GM19239 (cell line): ENCODE measurements at regions not wholly inside any gene's neighbourhood (a gene's known extent, or its start where the extent isn't known, plus 50 kb on each side); places are given as distances from the start of the nearest gene placed in this dataset.

Experiments
- DNase-seq: peaks from one replicate; pipeline ENCODE4 v3.0.0; 2011; ENCODE audit warnings: low spot score; ENCODE audit not compliant: insufficient read length
- FAIRE-seq: peaks from 2 replicates; lab custom pipeline; 2011; peaks lifted over from hg19 to GRCh38; lab: Jason Lieb, UNC

DNA sequence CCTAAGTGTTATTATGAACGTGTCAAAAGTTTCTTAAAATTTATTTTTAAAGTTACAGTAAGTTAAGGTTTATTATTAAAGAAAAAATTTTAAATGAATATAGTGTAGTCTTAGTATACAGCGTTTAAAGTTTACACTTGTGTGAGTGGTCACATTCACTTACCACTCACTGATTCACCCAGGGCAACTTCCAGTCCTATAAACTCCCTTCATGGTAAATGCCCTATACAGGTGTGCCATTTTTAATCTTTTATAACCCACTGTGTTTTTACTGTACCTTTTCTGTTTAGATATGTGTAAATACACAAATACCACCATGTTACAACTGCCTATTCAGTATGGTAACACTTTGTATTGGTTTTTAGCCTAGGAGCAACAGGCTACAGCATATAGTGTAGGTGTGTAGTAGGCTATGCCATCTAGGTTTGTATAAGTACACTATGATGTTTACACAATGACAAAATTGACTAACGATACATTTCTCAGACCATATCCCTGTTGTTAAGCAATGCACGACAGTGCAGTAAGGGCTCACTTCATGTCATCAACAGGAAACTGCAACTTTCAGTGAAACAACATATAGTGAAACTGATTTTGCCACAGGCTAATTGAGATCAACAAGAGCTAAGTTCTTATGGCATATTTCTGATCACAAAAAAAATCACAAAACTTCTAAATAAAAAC is 112.0 kb upstream of the TMCC3 start:
- FAIRE-seq (peak; percentile 97), DNase-seq (no peak)

DNA sequence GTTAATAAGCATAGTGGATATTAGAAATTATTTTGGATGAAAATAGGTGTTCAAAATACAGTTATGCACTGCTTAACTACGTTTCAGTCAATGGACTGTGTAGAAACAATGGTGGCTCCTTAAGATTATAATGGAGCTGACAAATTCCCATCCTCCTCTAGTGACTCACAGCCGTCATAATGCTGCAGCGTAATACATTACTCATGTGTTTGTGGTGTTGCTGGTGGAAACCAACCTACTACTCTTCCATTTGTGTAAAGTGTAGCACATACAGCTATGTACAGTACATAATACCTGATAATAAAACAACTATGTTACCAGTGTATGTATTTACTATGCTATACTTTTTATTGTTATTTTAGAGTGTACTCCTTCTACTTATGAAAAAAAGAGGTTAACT is 111.2 kb upstream of the TMCC3 start:
- FAIRE-seq (no peak), DNase-seq (no peak)

- no peak for FAIRE-seq
- DNase-seq = no peak
Measured at GRCh38 chr12:94760786-94761185, 110.4 kb upstream of the TMCC3 start.

- no peak for FAIRE-seq
- DNase-seq = no peak
Measured at GRCh38 chr12:94756789-94757188, 106.4 kb upstream of the TMCC3 start.

DNA sequence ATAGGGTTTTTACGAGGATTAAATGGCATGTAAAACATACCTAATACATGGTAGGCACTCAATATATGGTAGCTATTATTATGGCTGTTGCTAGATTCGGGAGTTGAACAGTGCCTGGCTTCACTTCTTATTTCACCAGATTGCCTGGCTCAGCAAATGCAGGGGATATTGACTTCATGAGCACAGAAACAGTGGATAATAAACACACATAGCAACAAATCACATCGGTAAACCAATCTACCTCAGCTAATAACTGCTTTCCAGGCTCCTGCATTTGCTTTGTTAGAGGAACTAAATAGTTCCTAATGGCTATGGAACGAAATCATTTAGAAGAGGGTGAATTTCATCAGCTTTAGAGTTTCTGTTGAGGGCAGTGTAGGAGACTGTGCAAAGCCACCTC is 105.2 kb upstream of the TMCC3 start:
- no peak for FAIRE-seq
- DNase-seq = no peak

- FAIRE-seq (no peak), DNase-seq (no peak)
Measured at GRCh38 chr12:94754653-94755052, 104.3 kb upstream of the TMCC3 start.

DNA sequence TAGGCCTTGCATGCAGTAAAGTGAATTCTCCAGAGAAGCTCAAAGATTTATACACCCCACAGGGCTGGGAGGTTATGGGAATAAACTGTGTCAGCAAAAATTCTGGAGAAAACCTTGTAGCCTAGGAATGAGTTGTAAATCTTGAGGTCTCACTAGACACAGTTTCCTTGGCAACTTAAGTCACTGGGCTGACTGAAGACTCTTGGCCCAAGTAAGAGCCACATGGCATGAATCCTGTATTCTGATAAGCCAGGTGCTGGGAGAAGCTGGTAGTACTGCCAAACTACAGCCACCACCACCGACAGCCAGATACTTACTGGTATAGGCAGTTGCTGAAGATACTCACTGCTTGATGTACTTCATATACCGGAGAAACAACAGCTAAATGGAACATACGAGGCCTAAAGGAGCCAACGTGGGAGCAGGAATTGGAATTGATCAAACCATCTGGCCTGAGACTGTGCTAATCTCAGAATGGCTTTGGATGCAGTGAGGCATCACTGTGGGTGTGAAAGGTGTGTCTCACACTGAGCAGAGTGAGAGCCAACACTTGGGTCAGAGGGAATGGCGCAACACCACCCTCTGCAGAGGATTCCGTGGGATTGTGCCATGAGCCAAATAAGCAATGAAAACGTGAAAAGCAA is 102.8 kb upstream of the TMCC3 start:
- no peak for DNase-seq

DNA sequence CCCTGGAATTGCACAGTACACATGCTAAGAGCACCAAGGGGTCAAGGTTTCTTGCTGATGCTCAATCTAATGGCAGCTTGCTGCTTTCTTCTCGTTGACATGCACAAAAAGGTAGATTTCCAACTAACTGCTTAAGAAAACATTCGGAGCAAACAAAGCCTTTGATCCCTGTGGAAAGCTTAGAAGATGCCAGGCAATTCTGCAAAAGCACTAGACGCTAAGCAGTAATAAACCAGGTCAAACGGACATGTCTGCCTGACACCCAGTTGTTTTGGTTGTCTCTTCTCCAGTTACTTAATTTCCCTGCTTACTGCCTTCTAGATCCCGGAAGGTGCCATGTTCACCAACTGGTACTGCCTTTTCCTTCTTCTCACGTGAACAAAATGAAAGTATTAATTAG is 100.5 kb upstream of the TMCC3 start:
- no peak for DNase-seq
- no peak for FAIRE-seq

More for the DNA sequence above, 102.8 kb upstream of the TMCC3 start:
- FAIRE-seq = no peak

- DNase-seq (no peak), FAIRE-seq (no peak)
Measured at GRCh38 chr12:94749890-94750289, 99.5 kb upstream of the TMCC3 start.

GRCh38 chr12:94749455-94749854 is 99.1 kb upstream of the TMCC3 start:
- no peak for FAIRE-seq

GRCh38 chr12:94748726-94749421 is 98.5 kb upstream of the TMCC3 start:
- FAIRE-seq (no peak), DNase-seq (no peak)

More at GRCh38 chr12:94749455-94749854, 99.1 kb upstream of the TMCC3 start:
- DNase-seq = no peak

DNA sequence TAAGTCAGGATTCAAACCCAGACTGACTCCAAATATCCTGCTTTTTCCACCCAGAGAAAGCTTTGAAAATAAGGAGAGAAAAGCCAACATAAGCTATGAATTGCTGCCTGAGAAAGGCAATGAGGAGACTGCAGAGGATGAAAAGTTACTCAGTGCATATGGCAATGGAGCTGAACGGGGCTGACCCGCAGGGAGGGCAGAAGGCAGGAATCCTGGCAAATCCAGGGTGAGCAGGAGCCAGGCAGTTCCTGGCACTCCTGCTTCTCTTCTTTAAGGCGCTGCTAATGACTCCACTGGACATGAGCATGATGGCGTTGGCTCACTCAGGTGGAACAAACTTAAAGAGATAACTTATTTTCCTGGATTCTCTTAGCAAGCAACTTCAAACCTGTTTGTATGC is 95.2 kb upstream of the TMCC3 start:
- no peak for FAIRE-seq
- DNase-seq = no peak

DNA sequence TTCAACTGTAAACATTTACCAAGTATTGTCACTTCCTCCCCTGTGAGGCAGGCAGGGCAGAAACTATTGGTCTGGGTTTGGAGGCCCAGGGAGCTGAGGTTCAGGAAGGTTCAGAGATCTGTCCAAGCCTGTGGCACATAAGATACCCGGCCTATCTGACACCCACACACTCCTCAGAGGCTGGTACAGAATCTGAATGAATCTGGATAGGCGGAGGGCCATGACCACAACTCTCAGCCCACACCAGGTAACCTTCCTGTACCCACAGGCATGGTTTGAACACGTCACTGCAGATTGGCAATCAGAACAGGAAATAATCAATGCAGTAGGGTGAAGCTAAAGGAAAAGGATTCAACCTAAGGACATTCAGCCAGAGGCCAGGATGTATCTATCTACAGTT is 92.8 kb upstream of the TMCC3 start:
- DNase-seq (no peak), FAIRE-seq (no peak)

- FAIRE-seq (no peak), DNase-seq (no peak)
Measured at GRCh38 chr12:94740601-94741362, 90.4 kb upstream of the TMCC3 start.

DNA sequence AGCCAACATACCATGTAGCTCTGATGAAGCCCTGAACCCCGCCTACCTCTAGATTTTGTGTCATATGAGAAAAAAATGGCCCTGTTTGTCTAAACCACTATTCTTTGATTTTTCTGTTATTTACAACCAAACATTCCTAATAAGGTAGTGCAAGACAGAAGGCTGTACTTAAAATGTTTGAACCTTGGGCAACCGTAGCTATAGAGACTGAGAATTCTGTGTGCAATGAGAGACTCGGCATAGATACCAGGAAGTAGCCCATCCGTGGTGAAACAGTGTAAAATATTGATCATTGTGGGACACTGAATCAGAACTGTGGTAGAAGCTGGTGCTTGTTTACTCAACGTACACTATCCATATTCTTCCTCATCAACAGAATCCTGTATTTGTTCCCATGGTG is 86.5 kb upstream of the TMCC3 start:
- FAIRE-seq = no peak
- DNase-seq = no peak

GRCh38 chr12:94736004-94736403 is 85.6 kb upstream of the TMCC3 start:
- DNase-seq (no peak), FAIRE-seq (no peak)

- DNase-seq = no peak
- no peak for FAIRE-seq
Measured at GRCh38 chr12:94733727-94734126, 83.4 kb upstream of the TMCC3 start.

- FAIRE-seq = no peak
- no peak for DNase-seq
Measured at GRCh38 chr12:94732367-94732990, 82.1 kb upstream of the TMCC3 start.

DNA sequence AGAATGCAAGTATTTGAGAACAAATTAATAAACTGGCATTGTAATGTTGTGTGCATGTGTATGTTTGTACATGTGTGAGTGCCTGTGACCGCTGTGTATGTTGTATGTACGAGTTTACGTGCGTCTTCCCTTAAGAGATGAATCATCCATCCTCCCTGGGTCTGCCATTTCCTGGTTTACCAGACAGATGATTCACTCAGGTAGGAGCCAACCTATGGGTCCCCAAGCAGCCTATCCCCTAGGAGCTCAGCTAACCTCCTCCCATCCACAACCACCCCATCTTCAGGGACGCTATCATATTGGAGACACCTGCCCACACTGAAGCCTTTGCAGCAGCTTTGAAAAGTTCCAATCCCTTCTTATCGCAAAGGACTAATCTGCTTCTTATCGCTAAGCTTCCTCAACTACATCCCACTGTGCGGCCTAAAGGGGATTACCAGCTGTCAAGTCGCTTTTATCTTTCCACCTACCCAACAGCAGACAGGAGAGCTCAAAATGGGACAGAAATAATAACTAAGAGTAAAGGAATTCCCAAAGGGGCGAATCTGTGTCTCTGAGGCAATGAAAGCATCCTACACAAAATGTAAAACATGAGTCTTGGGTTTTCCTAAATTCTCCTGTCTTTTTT is 81.5 kb upstream of the TMCC3 start:
- FAIRE-seq (no peak), DNase-seq (no peak)

GRCh38 chr12:94730847-94731246 is 80.5 kb upstream of the TMCC3 start:
- DNase-seq (no peak), FAIRE-seq (no peak)
